ENCODE measurements at regions not wholly inside any gene's neighbourhood (a gene's known extent, or its start where the extent isn't known, plus 50 kb on each side); places are given as distances from the start of the nearest gene placed in this dataset.

GRCh38 chr16:54690306-54690705 is 240.4 kb upstream of the IRX5 start:
- no peak for DNase-seq
- CTCF ChIA-PET: no interaction called here
- Histone ChIP-seq H3K4me1 (ENCODE audit: insufficient read depth, low read length) (no peaks in the 10 kb centered on the region), H3K4me3 (ENCODE audit: low read length) (no peak overlapping the region), H3K27ac (ENCODE audit: low read depth in 1 of 2, low read length in 2 of 2) (no peak overlapping the region), H3K36me3 (ENCODE audit: insufficient read depth, low read length) (no peaks in the 10 kb centered on the region), H3K9me3 (ENCODE audit: control insufficient read depth in 1 of 2, insufficient read depth in 1 of 2, low read length in 2 of 2) (no peaks in the 10 kb centered on the region), H3K27me3 (ENCODE audit: control insufficient read depth in 1 of 2, insufficient read depth in 2 of 2, low read length in 2 of 2) (no peaks in the 10 kb centered on the region)
- POLR2A ChIA-PET: no interaction called here
- no peak for ATAC-seq (ENCODE audit: poor library complexity)
- intact Hi-C loops (cut with DNase I, micrococcal nuclease): no loop called here
- no peak overlapping the region for H3K4me3 Mint-ChIP-seq
- H3K27ac Mint-ChIP-seq: no peak overlapping the region
- H3K36me3 Mint-ChIP-seq (ENCODE audit: low read depth): no peaks in the 10 kb centered on the region
- no peaks in the 10 kb centered on the region for H3K4me1 Mint-ChIP-seq (ENCODE audit: low read depth)
- H3K9me3 Mint-ChIP-seq: peaks cover 3% of the 10 kb centered on the region
- TF ChIP-seq, protein P1, sequence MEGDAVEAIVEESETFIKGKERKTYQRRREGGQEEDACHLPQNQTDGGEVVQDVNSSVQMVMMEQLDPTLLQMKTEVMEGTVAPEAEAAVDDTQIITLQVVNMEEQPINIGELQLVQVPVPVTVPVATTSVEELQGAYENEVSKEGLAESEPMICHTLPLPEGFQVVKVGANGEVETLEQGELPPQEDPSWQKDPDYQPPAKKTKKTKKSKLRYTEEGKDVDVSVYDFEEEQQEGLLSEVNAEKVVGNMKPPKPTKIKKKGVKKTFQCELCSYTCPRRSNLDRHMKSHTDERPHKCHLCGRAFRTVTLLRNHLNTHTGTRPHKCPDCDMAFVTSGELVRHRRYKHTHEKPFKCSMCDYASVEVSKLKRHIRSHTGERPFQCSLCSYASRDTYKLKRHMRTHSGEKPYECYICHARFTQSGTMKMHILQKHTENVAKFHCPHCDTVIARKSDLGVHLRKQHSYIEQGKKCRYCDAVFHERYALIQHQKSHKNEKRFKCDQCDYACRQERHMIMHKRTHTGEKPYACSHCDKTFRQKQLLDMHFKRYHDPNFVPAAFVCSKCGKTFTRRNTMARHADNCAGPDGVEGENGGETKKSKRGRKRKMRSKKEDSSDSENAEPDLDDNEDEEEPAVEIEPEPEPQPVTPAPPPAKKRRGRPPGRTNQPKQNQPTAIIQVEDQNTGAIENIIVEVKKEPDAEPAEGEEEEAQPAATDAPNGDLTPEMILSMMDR (IDR thresholded peaks at IDR 0.05): no peak
- peaks cover 5% of the 10 kb centered on the region for H3K27me3 Mint-ChIP-seq

DNA sequence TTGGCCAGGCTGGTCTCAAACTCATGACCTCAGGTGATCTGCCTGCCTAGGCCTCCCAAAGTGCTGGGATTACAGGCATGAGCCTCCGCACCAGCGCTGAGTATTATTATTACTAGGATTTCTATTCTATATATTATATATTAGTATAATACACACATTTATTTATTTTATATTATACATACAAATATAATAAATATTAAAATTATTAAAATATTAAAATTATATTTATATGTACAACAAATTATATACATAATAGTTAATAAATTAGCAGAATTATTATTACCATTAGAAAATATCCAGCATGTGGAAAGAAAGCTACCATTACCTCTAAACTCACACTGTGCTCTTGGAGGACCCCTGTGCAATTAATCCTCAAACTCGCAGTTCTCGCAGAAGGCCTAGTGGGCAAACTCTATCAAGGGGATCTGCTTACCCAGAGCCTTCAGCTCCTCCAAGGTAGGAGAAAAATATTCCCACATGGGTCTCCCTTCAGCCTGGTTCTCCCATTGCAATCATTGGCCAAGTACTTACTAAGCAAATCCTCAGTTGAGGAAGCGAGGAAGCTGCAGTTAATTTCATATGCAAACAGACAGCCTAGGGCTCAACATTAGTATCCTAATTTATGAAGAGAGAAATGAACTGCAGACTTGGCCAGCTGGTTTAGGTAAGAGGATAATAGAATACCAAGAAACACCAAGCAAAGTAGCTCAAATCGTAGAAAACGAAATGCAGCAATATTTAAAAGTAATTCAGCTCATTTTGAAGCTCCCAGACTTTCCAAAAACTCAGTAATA is 241.4 kb upstream of the IRX5 start:
- CTCF ChIA-PET: no interaction called here
- no peak overlapping the region for H3K4me3 ChIP-seq (ENCODE audit: low read length)
- no peak overlapping the region for H3K27ac ChIP-seq (ENCODE audit: low read depth in 1 of 2, low read length in 2 of 2)
- Mint-ChIP-seq H3K27me3 (peaks cover 5% of the 10 kb centered on the region), H3K36me3 (ENCODE audit: low read depth) (no peaks in the 10 kb centered on the region), H3K4me3 (no peak overlapping the region), H3K4me1 (ENCODE audit: low read depth) (no peaks in the 10 kb centered on the region), H3K27ac (no peak overlapping the region), H3K9me3 (peaks cover 3% of the 10 kb centered on the region)
- TF ChIP-seq, protein P1 (IDR thresholded peaks at IDR 0.05): no peak
- ATAC-seq (ENCODE audit: poor library complexity) (no peak), DNase-seq (no peak)
- POLR2A ChIA-PET: no interaction called here
- H3K9me3 ChIP-seq (ENCODE audit: control insufficient read depth in 1 of 2, insufficient read depth in 1 of 2, low read length in 2 of 2): no peaks in the 10 kb centered on the region
- no peaks in the 10 kb centered on the region for H3K36me3 ChIP-seq (ENCODE audit: insufficient read depth, low read length)
- no peaks in the 10 kb centered on the region for H3K27me3 ChIP-seq (ENCODE audit: control insufficient read depth in 1 of 2, insufficient read depth in 2 of 2, low read length in 2 of 2)
- H3K4me1 ChIP-seq (ENCODE audit: insufficient read depth, low read length): no peaks in the 10 kb centered on the region
- intact Hi-C loops (cut with DNase I, micrococcal nuclease): no loop called here

- no peaks in the 10 kb centered on the region for H3K9me3 ChIP-seq (ENCODE audit: control insufficient read depth in 1 of 2, insufficient read depth in 1 of 2, low read length in 2 of 2)
- H3K36me3 Mint-ChIP-seq (ENCODE audit: low read depth): no peaks in the 10 kb centered on the region
- no peaks in the 10 kb centered on the region for H3K4me1 Mint-ChIP-seq (ENCODE audit: low read depth)
- H3K4me3 Mint-ChIP-seq: no peak overlapping the region
- H3K4me3 ChIP-seq (ENCODE audit: low read length): no peak overlapping the region
- no peak overlapping the region for H3K27ac Mint-ChIP-seq
- no peaks in the 10 kb centered on the region for H3K27me3 ChIP-seq (ENCODE audit: control insufficient read depth in 1 of 2, insufficient read depth in 2 of 2, low read length in 2 of 2)
- CTCF ChIA-PET: no interaction called here
- H3K4me1 ChIP-seq (ENCODE audit: insufficient read depth, low read length): no peaks in the 10 kb centered on the region
- ATAC-seq (ENCODE audit: poor library complexity) (no peak), DNase-seq (no peak)
- POLR2A ChIA-PET: no interaction called here
- H3K27ac ChIP-seq (ENCODE audit: low read depth in 1 of 2, low read length in 2 of 2): no peak overlapping the region
- peaks cover 5% of the 10 kb centered on the region for H3K27me3 Mint-ChIP-seq
- H3K9me3 Mint-ChIP-seq: peaks cover 3% of the 10 kb centered on the region
- intact Hi-C loops (cut with DNase I, micrococcal nuclease): no loop called here
- no peaks in the 10 kb centered on the region for H3K36me3 ChIP-seq (ENCODE audit: insufficient read depth, low read length)
- TF ChIP-seq, protein P1 (IDR thresholded peaks at IDR 0.05): no peak
Observed at GRCh38 chr16:54688339-54688738, 242.3 kb upstream of the IRX5 start.

Data from CD4-positive, alpha-beta T cell (primary cell).